Islet precursor cell (in vitro differentiated cells): ENCODE measurements at regions not wholly inside any gene's neighbourhood (a gene's known extent, or its start where the extent isn't known, plus 50 kb on each side); places are given as distances from the start of the nearest gene placed in this dataset.
"Not testable (repeated sequence)": the region's sequence is repeated elsewhere in the genome, so short reads cannot be mapped to it uniquely, and the experiment has no call there.

Source experiments
- DNase-seq: peaks from one replicate; pipeline ENCODE4 v3.0.0-alpha.2; 2018

DNA sequence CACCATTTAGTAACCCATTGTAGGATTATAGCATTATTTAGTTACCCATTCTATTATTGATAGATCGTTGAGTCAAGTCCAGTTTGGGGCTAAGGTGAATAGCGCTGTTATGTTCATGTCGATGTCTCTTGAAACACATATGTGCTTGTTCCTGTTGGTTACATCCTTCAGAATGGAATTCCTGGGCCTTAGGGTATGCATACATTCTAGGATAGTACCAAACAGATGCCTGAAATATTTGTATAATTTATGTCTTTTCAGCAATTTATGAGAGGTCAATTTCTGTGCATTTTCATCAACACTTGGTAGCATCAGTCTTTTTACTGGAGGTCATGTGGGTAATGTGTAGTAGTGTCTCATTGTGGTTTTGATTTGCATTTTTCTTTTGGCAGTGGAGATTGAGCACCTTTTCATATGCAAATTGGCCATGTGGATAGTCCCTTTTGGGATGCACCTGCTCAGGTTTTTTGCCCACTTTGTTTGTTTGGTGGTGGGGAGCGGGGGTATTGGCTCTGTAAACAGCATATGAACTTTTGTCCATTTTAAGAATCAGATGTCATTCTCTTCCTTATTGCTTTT lies 104.2 kb downstream of the CDRT15L2 start:
- not testable (repeated sequence) for DNase-seq

DNA sequence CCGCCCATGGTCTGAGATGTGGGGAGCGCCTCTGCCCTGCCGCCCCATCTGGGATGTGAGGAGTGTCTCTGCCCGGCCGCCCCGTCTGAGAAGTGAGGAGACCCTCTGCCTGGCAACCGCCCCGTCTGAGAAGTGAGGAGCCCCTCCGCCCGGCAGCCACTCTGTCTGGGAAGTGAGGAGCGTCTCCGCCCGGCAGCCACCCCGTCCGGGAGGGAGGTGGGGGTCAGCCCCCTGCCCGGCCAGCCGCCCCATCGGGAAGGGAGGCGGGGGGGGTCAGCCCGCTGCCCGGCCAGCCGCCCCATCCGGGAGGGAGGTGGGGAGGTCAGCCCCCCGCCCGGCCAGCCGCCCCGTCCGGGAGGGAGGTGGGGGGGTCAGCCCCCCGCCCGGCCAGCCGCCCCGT lies 105.5 kb downstream of the CDRT15L2 start:
- not testable (repeated sequence) for DNase-seq

DNA sequence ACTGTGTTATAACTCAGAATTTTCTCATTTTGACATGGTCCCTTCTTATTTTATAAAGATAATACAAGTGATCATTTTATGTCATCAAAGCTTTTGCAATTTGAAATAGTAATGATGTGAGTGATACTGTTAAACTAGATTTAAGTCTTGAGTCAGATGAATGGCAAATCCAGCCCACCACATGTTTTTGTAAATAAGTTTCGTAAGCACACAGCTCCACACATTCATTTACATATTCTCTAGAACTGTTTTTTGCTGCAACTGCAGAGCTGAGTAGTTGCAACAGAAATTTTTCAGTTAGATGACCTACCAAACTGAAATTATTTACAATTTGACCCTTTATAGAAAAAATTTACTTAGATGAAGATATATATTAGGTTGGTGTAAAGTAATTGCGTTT lies 108.1 kb downstream of the CDRT15L2 start:
- DNase-seq = not testable (repeated sequence)

DNA sequence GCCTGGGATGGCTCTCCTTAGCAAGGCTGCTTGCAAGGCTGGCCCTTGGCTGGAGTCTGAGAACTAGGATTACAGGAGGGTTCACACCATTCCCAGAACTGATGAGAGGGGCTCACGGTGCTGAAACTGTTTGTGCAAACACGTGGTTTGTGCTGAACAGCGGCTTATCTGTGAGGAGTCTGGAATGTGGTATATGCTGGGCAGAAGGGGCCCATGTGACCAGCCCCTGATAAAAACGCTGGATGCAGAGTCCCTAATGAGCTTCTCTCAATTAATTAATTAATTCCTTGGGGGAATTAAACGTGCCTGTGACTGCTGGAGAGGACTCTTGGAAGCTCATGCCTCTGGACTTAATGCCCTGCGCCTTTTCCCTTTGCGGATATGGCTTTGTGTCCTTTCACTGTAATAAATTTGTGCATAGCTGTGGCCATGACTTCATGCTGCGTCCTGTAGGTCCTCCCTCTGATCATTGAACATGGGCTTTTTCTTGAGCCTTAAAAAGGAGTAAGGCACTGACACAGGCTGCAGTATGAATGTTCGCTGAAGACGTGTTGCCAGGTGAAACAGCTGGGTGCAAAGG lies 109.7 kb downstream of the CDRT15L2 start:
- not testable (repeated sequence) for DNase-seq

DNA sequence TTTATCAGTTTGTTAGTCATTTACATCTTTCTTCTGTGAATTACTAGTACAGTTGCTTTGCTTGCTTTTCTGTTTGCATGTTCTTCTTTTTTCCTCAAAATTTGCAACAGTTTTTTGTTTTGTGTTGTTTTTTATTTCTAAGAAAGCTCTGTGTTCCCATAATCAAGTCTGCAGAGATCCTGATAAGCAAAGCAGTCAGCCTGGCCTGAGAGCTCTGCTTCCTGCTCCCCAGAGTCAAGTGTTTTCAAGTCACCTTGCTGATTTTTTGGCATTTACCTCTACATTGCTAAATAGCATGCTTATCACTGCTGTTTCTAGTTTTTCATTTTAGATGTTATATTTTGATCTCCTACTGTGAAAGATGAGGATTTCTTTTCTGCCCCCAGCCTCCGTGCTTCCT lies 113.2 kb downstream of the CDRT15L2 start:
- DNase-seq = not testable (repeated sequence)

DNA sequence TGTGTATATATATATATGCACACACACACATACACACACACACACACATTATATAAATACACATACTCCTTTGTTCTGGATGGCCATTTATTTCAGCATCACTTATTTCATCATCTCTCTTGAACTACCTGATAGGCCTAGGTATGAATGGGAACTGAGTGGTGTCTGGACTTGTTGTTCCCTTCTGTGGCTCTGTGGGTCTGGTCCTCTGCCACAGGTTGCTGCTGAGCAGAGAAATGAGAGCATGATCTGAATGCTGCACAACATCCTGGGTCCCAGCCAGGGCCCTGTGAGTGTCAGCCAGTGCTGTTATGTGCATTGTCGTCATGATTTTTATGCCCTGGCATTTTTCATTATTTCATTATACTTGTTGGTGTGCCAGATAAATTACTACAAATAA lies 116.3 kb downstream of the CDRT15L2 start:
- DNase-seq = not testable (repeated sequence)

DNA sequence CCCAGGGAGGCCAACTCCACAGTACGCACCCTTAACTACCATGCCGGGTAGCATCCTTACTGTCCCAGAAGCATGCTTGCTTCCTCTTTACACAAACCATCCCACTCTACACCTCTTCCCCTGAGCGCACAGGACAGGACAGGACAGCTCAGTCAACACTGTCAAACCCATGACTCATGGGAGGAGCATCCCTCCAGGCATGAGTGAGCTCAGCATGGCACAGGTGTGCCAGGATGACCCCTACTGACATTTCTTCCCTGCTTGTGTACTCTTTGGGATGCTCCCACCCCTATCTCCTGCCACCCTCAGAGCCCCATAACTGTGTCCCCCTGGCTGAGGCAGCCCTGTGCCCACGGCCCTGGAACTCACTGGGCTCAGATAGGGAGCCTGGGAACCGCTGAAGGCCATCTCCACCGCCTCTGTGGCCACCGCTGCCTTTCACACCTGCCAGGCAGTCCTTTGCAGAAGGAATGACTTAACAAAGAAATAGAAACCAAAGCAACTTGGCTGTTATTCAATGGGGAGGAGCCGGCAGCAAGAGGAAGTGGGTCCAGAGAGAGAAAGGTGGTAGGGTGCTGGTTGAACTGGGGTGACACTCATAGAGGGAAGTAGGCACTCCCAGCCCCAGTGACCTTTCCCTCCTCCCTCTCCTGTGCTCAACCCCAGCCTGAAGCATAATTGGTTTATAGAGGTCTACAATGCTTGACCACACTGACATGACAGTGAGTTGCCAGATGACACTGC lies 119.1 kb downstream of the CDRT15L2 start:
- not testable (repeated sequence) for DNase-seq

DNA sequence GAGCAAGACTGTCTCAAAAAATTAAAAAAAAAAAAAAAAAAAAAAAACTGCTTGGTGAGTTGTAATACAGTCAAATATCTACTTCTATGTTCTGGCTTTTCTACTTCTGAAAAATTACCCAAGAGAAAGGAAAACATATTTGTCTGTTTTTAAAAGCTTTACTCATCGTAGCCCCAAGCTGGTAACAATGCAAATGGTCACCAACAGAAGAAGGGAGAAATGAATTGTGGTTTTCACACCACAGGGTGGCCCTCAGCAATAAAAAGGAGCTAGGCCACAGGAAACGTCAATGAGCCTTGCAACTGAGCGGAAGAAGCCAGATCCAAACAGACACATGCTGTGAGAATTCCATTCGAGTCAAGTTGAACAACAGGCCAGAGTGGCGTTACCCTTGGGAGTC lies 121.0 kb downstream of the CDRT15L2 start:
- DNase-seq = not testable (repeated sequence)

DNA sequence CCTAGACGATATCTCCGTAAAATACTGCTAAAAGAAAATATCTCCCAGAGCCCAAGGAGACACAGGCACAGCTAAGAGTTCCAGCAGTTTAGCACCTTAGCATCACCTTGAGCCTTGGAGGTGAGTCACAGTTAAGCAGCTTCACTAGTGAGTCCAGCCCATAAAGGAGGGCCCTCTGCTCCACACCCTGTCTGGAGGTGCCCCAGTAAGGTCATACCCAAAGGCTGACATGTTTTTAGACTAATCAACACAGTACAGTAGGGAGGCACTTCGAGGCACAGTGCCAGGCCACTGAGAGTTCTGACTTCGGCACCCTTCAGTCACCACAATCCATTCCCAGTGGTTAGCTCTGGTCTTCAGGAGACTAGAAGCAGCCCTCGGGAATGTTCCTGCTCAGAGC lies 121.8 kb downstream of the CDRT15L2 start:
- DNase-seq = not testable (repeated sequence)

DNA sequence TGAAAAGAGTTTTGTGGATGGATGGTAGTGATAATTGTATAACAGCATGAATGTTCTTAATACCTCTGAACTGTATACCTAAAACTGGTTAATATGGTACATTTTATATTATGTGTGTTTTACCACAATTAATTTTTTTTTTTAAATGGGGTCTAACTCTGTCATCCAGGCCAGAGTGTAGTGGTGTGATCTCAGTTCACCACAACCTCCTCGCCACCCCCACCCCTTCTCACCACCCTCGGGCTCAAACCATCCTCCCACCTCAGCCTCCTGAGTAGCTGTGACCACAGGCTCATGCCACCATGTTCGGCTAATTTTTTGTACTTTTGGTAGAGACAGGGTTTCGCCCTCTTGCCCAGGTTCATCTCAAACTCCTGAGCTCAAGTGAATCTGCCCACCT lies 123.2 kb downstream of the CDRT15L2 start:
- no peak for DNase-seq

DNA sequence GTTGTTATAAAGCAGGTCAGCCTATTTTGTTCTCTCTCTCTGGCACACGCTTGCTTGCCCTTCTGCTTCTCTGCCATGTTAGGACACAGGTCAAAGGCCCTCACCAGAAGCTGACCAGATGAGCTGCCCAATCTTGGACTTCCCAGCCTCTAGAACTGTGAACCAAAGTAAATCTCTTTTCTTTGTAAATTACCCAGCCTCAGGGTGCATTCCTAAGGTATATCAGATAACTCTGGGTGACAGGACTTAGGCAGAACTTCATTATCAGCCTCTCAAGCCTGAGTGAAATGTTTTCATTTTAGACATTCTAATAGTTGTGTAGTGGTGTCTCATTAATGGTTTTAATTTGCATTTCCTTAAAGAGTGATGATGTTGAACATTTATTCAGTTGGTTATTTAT lies 124.3 kb downstream of the CDRT15L2 start:
- no peak for DNase-seq

DNA sequence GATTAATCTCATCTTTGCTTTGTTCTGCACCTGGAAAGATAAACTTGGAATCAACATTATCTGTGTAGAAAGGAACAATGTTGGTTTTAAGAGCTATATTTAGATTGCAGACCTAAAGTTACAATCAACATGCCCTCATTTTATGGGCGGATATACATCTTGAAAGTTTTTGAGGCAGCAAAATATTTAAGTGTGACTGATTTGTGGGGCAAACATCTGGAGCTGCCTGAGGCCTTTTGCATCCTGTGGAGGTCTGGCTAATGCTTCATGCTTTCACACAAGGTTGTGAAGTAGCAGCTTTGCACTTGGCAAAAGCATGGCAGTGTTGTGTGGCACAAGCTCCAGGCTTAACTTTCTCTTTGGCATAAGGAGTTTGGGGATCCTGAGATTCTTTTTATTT lies 125.7 kb downstream of the CDRT15L2 start:
- DNase-seq = not testable (repeated sequence)

DNA sequence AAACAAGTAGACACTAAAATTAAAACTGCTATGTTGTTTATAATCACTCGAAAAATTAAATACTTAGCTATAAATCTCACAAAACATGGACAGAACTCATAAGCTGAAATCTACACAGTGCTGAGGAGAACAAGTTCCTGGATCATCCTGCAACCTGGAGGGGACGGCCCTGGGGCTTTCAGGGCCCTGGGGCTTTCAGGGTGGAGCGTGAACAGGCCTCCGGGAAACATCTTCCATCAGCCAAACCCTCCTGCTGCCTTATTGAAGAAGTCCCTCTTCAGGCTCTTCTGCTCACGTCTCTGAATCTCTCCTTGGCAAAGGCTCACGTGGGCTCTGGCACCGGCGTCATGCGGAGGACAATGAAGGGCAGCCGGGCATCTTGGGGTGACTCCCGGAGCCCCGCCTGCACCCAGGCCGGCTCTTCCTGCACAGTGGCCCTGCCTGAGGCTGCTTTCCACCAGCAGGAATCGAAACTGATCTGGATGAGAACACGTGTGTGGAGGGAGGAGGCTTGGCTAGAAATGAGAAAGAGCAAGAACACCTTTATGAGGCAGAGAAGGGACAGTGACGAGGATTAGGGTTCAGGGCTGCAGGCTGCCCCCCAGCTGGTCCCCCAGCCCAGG lies 127.3 kb downstream of the CDRT15L2 start:
- no peak for DNase-seq

DNA sequence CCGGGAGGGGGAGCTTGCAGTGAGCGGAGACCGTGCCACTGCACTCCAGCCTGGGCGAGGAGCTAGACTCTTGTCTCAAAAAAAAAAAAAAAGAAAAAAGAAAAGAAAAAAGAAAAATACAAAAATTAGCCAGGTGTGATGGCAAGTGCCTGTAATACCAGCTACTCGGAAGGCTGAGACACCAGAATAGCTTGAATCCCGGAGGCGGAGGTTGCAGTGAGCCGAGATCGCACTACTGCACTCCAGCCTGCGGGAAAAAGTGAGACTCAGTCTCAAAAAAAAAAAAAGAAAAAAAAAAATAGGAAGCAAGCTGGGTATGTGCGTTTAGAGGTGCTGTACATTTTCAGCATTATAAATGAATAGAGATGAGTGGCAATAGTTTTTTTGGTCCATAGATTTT lies 129.3 kb downstream of the CDRT15L2 start:
- DNase-seq = not testable (repeated sequence)

DNA sequence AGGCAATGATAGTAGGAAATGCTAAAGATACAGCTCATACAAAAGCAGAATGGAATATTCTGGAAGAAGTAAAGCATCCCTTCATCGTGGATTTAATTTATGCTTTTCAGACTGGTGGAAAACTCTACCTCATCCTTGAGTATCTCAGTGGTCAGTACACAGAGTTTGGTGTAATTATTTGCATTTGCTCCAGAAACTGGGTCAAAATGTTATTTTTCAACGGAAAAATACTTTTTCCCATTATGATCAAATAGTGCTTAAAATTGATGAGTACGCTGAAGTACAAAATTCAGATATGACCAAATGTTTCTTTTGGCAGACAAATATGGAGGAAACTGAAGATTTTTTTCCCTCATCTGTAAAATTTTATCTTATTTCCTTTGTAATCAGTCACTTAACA lies 137.0 kb downstream of the CDRT15L2 start:
- DNase-seq = not testable (repeated sequence)

DNA sequence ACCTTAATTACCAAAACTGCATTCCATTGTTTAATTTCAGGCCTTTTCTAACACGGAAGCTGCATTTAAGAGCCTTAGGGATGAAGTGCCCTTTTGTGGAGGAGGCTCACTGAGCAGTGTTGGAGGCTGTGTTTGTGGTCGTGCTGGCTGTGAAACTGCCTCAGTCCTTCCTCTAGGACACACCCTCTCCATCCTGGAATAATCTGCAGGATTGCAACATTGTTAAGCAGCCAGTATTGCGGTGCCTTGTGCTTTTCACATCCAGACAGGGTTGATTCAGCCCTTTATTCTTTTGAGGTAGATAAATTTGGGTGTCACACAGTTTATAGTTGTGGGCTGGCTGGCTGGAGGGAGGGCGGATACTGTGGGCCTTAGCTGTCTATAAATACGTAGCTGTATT lies 141.6 kb downstream of the CDRT15L2 start:
- DNase-seq = no peak

DNA sequence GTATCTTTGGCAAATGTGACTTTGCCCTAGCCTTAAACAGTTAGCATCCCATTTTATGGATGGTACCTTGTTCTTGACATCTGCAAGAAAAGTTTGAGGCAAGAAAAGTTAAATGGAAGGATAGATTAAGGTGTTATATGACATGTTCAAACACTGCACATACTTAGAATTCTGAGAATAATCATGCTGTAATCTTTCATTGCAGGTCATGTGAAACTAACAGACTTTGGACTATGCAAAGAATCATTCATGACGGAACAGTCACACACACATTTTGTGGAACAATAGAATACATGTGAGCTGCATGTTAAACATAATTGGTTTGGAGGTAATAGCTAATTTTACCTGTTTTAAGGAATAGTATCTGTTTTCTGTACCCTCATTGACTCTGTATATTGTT lies 144.9 kb downstream of the CDRT15L2 start:
- DNase-seq = not testable (repeated sequence)

DNA sequence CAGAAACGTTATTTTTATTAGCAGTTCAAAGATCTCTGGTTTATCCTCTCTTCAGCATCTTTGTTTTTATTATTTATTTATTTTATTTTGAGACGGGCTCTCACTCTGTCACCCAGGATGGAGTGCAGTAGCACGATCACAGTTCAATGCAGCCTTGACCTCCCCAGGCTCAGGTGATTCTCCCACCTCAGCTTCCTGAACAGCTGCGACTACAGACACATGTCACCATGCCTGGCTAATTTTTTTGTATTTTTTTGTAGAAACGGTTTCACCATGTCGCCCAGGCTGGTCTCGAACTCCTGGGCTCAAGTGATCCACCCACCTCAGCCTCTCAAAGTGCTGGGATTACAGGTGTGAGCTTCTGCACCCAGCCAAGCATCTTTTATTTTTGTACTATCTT lies 147.7 kb downstream of the CDRT15L2 start:
- DNase-seq = not testable (repeated sequence)

DNA sequence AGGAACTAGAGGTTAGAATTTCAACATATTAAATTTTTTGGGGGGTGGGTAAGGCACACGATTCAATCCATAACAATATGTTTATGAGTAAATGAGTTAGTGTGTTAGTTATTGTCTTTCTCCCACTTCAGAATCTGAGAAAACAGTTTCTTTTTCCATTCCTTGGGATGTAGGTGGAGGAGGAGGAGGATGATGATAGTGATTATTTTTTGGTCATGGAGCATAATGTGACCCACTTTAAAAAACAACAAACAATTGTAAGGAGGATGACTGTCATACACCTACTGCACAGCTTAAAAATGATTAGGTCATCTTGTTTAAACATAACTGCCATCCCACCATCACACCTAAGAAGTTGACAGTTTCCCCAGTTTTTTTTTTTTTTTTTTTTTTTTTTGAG lies 148.7 kb downstream of the CDRT15L2 start:
- no peak for DNase-seq

DNA sequence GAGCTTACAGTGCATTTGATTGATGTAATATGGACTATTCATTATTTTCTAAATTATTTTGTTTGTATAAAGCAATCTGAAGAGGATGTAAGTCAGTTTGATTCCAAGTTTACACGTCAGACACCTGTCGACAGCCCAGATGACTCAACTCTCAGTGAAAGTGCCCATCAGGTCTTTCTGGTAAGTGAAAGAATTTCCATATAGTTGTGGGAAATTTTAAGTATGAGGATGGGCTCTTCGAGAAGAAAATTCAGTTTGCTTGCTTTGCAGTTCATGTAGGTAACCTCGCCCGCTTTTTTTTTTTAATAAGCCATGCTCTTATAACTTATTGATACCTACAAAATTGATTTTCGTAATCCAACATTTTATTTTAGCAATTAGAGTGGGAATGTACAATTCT lies 151.6 kb downstream of the CDRT15L2 start:
- DNase-seq = not testable (repeated sequence)

DNA sequence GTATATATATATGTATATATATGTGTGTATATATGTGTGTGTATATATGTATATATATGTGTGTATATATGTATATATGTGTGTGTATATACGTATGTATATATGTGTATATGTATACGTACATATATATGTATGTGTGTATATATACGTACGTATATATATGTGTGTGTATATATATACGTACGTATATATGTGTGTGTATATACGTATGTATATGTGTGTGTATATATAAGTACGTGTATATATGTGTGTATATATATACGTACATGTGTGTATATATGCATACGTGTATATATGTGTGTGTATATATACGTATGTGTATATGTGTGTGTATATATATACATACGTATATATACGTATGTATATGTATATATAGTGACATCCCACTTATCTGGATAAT lies 154.4 kb downstream of the CDRT15L2 start:
- no peak for DNase-seq

DNA sequence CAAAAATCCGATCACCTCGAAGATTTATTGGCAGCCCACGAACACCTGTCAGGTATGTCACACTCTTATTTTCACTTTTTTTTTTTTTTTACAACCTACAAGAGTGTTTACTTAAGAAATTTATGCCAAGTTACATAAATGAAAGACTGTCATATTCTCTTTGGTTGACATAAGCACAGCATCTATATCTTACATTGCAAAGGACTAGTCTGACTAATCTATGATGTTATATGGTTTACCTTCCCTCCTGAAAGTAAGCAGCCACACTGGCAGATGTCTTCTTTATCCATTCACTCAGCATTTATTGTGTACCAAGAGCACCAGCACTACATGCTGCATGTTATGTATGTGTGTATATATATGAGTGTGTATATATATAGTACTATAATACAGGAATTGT lies 156.3 kb downstream of the CDRT15L2 start:
- DNase-seq = no peak

DNA sequence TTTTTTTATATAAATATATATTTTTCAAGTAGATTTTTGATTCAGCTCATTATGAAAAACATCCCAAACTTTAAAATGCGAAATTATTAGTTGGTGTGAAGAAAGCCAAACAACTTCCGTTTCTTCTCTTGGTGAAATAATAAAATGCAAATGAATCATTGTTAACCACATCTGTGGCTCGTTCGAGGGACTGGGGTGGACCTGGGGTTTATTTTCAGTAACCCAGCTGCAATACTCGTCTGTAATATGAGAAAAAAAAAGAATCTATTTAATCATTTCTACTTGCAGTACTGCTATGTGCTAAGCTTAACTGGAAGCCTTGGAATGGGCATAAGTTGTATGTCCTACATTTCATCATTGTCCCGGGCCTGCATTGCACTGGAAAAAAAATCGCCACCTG lies 158.1 kb downstream of the CDRT15L2 start:
- not testable (repeated sequence) for DNase-seq

DNA sequence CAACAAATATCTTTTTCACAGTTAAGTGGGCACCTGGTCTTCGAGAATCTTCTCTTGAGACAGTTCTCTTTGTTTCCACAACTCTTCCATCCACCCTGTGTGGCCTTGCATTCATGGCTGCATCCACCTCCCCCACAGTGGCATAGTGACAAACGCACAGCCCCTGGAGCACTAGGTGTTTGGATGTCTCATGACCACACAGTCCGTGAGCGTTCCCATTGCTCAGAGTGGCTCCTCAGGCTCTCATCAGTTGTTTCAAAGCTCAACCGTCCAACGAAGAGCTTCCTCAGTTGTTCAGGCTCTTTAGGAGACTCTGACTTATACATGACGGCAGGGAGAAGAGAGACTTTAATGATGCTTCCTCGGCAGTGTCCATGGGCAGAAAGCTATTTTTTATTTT lies 191.6 kb downstream of the CDRT15L2 start:
- no peak for DNase-seq
